HG03103 (cell line): ENCODE measurements at regions not wholly inside any gene's neighbourhood (a gene's known extent, or its start where the extent isn't known, plus 50 kb on each side); places are given as distances from the start of the nearest gene placed in this dataset.
"Not testable (repeated sequence)": the region's sequence is repeated elsewhere in the genome, so short reads cannot be mapped to it uniquely, and the experiment has no call there.

ENCODE experiments used
- ATAC-seq: cut with Tn5 transposase; IDR thresholded peaks from one replicate; pipeline ENCODE4 v1.9.1; 2021; ENCODE audit warnings: low read depth; ENCODE audit not compliant: unreplicated experiment

DNA sequence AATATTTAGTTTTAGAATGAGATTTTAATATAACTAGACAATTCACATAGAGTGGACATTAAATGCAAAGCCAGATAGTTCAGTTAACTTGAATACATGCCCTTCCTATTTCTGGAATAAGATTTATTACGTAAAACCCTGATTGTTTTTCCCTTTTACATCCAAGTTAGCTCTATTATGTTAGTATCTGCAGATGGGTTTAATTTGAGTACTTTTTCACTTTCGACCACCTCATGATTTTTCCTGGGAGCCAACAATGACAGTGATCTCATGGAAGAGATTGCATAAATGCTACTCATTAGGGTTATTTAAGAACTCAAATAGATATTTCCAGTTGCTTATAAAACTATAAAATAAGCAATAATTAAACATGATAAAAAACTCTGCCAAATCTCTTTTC, 199.4 kb upstream of the PTGFR start:
- no peak for ATAC-seq

DNA sequence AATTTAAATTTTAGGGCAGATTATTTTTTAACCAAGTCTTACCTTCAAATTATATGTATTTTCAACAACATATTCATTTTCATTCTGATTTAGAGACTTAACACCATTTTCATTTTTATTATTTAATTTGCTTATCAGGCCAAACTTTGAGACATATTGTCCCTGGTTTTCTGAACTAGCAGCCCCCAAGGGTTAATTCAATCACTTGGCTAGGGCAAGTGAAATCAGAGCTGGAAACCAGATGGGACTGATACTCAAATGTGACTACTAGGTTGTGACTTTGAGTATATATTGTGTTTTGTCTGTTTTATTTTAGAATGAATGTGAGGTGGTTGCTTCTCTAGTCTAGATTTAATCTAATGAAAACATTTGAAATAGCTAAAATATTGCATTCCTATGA, 198.9 kb upstream of the PTGFR start:
- ATAC-seq, result no peak

DNA sequence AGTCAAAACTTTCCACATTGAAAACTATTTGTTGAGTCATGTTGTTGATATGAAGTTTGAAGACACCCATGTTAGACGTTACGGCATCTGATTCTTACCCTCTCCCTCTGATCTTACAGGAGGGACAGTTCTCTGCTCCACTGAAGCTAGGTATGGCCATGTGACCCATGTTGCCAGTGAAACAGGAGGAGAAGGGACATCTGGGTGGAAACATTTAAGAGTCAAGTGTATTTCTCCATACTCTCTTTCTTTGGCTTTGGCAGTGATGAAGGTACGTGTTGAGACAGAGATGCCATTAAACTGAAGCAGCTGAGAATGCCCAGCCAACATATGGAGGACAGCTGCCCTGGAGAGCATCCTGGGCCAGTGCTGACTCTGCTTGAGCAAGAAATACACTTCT, 198.4 kb upstream of the PTGFR start:
- ATAC-seq, result no peak

DNA sequence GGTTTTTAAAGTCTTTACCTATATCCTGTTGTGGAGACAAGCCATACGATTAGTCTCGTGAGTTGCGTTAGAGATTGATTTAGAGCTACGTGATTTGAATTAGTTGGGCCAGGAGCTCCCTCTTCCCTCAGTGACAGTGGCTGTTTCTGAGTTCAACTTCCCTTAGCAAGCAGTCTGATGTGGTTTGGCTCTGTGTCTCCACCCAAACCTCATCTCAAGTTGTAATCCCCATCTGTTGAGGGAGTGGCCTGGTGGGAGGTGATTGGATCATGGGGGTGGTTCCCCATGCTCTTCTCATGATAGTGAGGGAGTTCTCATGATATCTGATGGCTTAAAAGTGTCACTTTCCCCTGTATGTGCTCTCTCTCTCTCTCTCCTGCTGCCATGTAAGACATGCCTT, 192.9 kb upstream of the PTGFR start:
- no peak for ATAC-seq

DNA sequence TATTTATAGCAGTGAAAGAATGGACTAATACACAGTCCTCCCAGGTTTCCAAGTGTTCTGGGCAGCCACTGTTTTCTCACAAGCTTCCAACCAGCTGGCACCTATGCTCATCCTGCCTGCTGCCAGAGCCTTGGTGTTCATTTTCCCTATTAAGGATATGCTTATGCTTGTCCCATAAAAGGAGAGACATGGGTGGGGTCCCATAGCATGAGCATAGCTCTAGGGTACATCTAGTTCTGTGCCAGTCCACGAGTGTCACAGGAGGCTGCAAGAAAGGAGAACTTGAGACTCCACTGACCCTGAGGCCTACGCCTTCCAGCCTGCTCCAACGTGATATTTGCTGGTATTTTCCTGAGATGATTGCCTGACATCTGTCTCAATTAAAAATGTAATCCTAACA, 192.4 kb upstream of the PTGFR start:
- no peak for ATAC-seq

DNA sequence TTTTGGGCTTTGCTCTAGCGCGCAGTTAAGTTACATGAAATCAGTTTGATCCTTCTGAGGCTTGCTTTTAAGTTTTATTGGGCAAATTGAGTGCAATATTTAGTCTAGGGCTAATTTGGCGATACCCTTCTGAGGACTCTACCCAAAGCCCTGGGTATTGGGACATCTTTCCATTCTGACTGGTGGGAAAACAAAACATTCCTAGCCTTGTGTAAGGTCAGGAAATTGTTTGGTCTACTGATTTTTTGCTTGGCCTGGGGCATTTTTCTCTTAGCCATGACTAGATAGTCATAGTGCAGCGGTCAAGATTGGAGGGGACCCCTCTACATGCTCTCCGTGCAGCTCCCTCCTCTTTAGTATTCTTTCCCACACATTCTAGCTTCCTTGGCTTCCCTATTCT, 189.6 kb upstream of the PTGFR start:
- no peak for ATAC-seq

DNA sequence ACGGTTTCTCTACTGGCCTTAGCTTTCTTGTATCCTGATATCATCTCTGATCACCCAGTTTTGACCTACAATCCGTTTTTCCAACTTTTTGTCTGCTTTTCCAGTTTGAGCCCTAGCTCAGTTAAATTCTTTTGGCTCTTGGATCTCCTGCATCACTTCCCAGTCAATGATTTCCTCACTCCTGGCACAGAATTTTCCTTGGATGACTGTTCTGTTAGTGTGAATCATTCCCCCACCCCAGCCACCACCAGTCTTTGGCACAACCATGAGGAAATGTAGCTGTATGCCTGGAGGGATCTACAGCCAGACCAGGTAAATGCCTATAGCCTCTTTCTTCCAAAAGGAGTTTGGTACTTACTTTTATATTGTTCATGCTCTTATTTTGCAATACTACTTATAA, 187.2 kb upstream of the PTGFR start:
- no peak for ATAC-seq

DNA sequence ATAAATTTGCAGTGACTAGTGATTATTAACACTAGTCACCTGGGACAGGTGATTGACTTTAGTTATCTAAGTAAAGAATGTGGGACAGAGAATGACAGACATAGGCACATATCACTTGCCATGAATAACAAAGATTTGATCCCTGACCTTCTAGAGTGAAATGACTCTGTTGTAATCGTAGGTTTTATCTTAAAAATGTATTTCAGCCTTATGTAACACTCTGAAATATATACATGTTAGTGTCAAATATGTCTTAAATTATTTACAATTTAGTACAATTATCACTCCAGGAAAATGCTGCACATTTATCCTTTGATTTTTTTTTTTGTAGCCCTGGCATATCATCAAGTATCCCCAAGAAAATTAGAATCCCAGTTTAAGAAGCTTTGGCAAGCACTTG, 186.4 kb upstream of the PTGFR start:
- ATAC-seq, result no peak

DNA sequence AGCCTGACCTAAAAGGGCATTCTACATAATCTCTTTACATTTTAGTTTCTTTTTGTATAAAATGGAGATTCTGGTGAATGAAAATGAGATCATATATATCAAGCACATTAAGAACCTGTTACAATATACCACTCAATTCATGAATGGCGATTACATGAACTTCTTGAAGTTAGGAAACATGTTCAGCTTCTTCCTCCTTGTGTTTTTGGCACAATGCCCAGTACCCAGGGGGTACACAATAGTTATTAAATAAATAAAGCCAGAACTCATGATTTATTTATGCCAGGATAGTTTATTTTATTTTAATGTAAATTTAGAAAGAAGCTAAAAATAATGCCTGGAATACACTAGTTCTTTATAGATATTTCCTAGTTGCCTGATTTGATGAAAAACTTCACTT, 186.0 kb upstream of the PTGFR start:
- no peak for ATAC-seq

DNA sequence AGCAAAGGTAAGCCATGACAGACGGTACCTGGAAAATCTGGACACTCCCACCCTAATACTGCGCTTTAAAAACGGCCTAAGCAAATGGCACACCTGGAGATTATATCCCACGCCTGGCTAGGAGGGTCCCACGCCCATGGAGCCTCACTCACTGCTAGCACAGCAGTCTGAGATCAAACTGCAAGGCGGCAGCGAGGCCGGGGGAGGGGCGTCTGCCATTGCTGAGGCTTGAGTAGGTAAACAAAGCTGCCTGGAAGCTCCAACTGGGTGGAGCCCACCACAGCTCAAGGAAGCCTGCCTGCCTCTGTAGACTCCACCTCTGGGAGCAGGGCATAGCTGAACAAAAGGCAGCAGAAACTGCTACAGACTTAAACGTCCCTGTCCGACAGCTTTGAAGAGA, 180.5 kb upstream of the PTGFR start:
- ATAC-seq, result not testable (repeated sequence)

DNA sequence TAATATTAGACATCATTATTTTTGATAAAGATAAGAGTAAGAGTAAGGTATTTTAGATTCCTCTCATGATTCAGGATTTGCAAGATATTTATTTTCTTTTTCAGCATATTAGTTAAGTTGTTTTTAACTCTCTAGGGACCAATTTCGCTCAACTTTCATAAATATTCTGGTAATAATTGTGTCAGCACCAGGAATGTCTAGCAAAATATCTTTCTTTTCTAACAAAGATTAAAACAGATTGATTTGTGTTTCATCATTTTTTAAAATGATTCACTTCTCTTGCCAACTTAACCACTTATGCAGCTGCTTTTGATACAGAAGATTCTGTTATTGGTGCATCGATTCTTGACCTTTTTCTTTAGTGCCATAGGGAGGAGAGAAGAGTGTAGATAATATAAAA, 172.8 kb upstream of the PTGFR start:
- no peak for ATAC-seq

DNA sequence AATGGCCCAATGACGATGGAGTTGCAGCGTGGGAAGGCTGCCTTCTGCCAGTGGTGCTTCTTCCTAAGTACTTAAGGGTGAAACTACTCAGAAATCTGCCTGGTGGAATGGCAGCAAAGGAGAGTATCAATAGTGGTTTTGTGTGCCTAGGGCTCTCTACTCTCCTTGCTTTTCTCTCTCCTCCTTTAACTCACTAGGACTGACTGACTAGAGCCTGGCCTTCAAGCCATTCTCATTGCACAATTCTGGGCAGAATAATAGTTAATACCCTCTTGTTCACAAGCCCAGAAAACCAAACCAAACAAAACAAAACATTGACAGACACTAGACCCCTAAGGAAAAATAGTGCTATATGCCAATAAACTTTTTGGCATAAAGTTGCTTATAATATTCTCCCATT, 171.2 kb upstream of the PTGFR start:
- ATAC-seq, result no peak

DNA sequence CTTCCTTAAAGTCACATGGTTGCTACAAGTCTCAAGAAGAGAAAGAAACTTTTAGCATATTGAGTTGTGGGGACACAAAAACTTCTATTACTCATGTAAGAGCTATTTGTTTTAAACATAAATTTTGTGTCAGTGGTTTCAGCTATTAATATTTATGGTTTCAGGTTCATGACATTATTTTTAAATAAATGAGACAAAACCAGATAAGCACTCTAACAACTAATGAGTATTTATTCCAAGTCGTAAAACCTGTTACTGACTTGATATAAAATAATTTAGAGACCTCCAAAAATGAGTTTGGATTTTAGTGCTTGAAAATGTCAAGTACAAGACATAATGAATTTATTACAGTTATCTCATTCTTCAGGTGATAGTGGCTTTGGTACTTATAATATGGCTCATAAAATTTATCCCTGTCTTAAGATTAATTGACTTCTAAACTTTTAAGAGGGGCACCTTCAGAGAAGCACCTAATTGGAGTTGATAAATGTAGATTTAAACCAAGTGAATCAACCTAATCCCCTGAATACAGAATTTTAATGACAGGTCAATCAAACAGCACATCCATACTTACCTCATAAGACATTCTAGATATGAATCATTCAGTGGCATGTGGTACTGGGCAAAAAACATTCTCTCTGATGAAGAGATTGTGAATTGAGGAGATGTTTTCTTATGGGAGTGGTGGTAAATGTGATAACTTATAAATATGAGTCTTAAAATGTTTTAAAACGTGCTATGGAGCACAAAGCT, 167.7 kb upstream of the PTGFR start:
- no peak for ATAC-seq

DNA sequence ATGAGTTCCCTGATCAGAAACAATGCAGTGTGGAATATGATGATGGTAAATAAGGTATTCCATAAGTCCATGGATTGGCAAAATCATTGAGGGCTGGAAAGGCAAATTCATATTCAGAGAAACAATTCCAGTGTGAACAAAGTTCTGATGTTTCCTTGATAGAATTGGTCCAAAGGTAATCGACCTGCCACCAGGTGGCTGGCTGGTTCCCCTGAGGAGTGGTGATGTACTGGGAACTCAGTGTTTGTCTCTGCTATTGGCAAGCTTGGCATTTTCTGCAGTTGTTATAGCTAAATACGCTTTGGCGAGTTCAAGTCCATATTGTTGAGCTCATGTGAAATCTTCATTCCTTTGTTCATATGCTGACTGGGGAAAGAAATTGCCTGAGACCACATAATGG, 165.5 kb upstream of the PTGFR start:
- ATAC-seq, result no peak

DNA sequence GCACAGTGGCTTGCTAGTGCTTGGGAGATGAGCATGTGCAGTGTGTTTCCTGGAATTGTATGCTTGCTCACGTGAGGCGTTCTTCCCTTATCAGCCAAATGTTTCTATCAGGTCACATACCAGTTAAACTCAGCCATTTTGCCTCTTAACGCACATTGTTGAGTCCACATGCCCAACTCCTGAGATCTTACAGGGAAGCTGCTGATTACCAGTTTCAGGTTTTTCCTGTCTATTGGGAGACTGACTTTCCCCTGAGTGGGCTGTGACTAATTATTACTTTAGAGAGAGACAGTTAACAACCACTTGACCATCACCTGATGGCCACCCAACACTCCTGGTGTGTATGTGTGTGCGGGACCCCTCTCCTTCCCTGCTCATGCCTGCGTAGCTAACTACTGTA, 161.3 kb upstream of the PTGFR start:
- ATAC-seq, result no peak

DNA sequence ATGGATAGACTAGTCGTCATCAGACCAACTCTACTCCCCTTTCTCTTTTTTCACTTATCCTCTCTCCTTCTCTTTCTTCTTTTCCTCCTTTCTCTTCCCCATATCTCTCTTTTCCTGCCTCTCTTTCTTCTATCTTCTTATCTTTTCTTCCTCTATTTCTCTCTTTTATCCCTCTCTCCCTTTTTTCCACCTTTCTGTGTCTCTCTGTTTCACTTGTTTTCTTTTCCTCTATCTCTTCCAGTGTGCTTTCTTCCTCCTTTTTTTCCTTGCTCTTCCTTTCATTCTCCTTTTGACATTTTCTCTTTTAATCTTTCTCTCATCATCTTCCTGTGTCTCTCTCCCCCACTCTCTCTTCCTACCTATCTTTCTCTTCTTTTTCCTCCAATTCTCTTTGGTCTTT, 159.0 kb upstream of the PTGFR start:
- ATAC-seq, result no peak

DNA sequence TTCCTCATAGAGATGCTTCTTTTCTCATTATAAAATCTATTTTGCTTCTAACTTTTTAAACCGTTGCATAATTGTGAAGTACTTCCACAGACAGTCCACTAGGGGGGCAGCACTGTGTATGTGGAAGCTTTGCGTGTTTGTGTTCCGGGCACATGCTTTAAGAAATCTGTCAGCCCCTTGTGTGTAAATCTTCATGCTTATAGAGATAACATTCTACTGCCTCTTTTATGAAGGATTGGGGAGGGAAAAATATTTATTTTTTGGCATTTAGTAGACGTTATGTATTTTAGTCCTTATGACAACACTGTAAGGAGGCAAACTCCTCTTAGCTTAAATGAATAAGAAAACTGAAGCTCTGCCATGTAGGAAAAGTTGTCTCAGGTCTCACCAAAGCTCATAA, 157.3 kb upstream of the PTGFR start:
- peak; percentile 96 for ATAC-seq

DNA sequence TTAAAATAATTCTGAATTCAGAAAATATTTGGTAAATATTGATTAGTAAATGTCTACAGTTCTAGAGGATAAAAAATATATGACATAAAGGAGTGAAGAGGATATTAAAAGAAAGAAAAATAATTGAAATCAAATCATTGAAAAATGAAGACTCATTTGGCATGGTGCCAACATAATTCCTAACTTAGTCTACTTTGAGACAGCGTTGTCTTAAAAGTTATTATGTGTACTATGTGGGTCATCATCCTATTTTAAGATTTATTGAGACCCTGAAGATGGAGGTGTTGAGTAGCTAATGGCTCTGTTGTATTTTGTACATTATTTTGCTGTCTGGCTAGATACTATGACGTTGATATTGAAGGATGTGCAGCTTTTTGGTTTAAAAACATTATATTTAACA, 156.7 kb upstream of the PTGFR start:
- ATAC-seq, result no peak

DNA sequence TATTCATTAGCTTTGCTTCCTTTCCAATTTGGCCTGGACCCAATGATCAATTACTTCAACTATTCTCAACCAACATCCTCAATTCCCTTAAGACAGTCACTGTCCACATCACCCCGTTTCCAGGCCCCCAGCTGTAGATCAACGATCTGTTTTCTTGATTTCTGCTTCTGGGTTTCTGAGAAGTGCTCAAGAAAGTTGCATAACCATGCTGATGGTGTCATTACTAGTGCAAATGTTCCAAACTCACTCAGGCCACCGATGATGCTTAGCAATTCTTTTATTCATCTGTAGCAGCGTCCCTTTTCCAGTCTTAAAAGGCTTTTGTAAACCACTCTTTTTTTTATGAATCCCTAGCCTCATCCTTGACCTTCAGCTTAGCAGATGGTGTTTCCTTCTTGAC, 155.8 kb upstream of the PTGFR start:
- ATAC-seq, result no peak

DNA sequence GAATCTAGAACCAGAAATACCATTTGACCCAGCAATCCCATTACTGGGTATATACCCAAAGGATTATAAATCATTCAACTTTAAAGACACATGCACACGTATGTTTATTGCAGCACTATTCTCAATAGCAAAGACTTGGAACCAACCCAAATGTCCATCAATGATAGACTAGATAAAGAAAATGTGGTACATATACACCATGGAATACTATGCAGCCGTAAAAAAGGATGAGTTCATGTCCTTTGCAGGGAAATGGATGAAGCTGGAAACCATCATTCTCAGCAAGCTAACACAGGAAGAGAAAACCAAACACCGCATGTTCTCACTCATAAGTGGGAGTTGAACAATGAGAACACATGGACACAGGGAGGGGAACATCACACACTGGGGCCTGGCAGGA, 154.0 kb upstream of the PTGFR start:
- not testable (repeated sequence) for ATAC-seq

DNA sequence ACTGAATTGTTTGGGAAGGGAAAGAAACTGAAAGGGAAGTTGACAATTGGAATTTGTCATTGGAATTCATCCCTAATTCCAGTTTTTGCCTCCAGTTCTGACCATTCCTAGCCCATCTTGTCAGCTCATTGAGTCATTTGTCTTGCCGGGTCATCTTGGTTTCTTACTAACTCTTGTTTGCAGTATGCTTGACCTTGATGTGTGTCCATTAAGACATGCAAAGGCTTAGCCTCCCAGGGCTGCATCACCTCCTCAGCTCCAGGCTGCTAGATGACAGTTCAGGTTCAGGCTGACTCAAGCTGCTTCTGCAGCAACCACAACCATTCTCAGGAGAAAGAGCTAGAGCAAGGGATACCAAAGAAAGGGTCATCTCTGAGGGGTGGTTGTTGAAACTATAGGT, 151.3 kb upstream of the PTGFR start:
- no peak for ATAC-seq

DNA sequence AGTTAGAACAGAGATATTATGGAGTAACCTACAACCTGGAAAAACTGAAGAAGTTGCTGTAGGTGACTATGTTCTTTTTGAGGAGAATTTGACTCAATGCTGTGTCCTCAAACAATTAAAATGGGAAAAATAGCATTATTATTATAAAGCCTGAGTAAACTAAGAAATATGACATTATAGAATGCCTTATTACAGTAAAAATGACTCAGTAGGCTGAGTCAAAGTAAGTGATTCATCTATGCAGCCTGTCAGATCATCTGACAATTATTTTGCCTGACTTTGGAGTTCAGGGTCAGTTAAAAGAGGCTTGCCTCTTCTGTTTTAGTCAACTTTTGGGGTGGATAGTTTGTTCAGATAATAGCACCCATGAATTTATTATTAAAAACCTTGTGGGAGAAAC, 150.8 kb upstream of the PTGFR start:
- no peak for ATAC-seq
